Breast epithelium (tissue), 3 donors: ENCODE measurements at regions not wholly inside any gene's neighbourhood (a gene's known extent, or its start where the extent isn't known, plus 50 kb on each side); places are given as distances from the start of the nearest gene placed in this dataset.

Experiments
- POLR2A ChIP-seq: fragments of 450-650 bp; IDR thresholded peaks from one replicate; pipeline ENCODE4 v1.6.1; 2016; ENCODE audit warnings: antibody characterized with exemption, mild to moderate bottlenecking, moderate library complexity
- POLR2AphosphoS5 ChIP-seq, 3 donors: sonication (generic); formaldehyde crosslinking; IDR thresholded peaks; one replicate each; pipeline ENCODE4 v1.6.1; 2017; ENCODE audit warnings: antibody characterized with exemption in 3 of 3

DNA sequence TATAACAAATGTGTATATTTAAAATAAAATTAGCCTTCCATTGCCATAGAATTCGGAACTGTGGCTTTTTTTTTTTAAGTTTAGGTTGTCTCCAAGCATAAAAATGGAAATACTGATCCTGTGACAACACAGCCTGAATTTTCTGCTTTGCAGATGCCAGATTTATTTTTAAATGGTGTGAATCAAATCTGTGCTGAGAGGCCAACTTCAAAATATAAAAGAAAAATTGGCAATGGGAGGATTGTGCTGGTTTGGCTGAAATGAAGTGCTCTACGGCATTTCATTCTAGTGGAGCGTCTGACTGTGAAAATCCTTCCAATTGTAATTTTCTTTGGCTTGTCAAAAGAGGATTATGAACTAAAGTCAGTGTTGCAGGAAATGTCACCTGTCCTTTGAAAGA, 580.3 kb upstream of the ZFP42 start:
- TF ChIP-seq POLR2A: no peak
- TF ChIP-seq POLR2AphosphoS5 (IDR thresholded peaks at IDR 0.05): no peak
